ENCODE measurements at regions not wholly inside any gene's neighbourhood (a gene's known extent, or its start where the extent isn't known, plus 50 kb on each side); places are given as distances from the start of the nearest gene placed in this dataset.

GRCh38 chr6:10149603-10150002, 265.3 kb downstream of the TFAP2A start:
- no peak overlapping the region for H3K27ac ChIP-seq

GRCh38 chr6:10146715-10147451, 268.0 kb downstream of the TFAP2A start:
- no peak for TF ChIP-seq CTCF (conservative IDR thresholded peaks at IDR 0.05)

More at GRCh38 chr6:10149603-10150002, 265.3 kb downstream of the TFAP2A start:
- TF ChIP-seq CTCF (conservative IDR thresholded peaks at IDR 0.05): no peak

GRCh38 chr6:10144772-10145171, 270.1 kb downstream of the TFAP2A start:
- no peak for TF ChIP-seq CTCF (conservative IDR thresholded peaks at IDR 0.05)
- H3K27ac ChIP-seq: no peak overlapping the region

More at GRCh38 chr6:10146715-10147451, 268.0 kb downstream of the TFAP2A start:
- H3K27ac ChIP-seq: peak overlapping the region; percentile 21; the same call in 1 of the 2 replicates

- H3K27ac ChIP-seq: peak overlapping the region; percentile 63
Observed at GRCh38 chr6:10141746-10142443, 273.0 kb downstream of the TFAP2A start.

GRCh38 chr6:10140824-10141223, 274.1 kb downstream of the TFAP2A start:
- no peak for TF ChIP-seq CTCF (conservative IDR thresholded peaks at IDR 0.05)
- H3K27ac ChIP-seq: peak overlapping the region; percentile 63

More at GRCh38 chr6:10141746-10142443, 273.0 kb downstream of the TFAP2A start:
- TF ChIP-seq CTCF (conservative IDR thresholded peaks at IDR 0.05): no peak

- peak overlapping the region; percentile 63 for H3K27ac ChIP-seq
- no peak for TF ChIP-seq CTCF (conservative IDR thresholded peaks at IDR 0.05)
Observed at GRCh38 chr6:10140136-10140535, 274.7 kb downstream of the TFAP2A start.

- no peak for TF ChIP-seq CTCF (conservative IDR thresholded peaks at IDR 0.05)
Observed at GRCh38 chr6:10138917-10139316, 276.0 kb downstream of the TFAP2A start.

More at GRCh38 chr6:10138917-10139316, 276.0 kb downstream of the TFAP2A start:
- H3K27ac ChIP-seq: no peak overlapping the region

Measured in VCaP (cell line).